IMR-90 (cell line): ENCODE measurements at regions not wholly inside any gene's neighbourhood (a gene's known extent, or its start where the extent isn't known, plus 50 kb on each side); places are given as distances from the start of the nearest gene placed in this dataset.

Experiments used
- BHLHE40 ChIP-seq: fragments of 150-350 bp; IDR thresholded peaks from 2 replicates; pipeline ENCODE4 v1.6.1; 2016; ENCODE audit warnings: mild to moderate bottlenecking, low read depth, low read length
- CEBPB ChIP-seq: IDR thresholded peaks from 2 replicates; pipeline ENCODE4 v1.6.1; 2012; ENCODE audit warnings: low read depth, low read length, improper control_type of control experiment
- CHD1 ChIP-seq: IDR thresholded peaks from 2 replicates; pipeline ENCODE4 v1.6.1; 2012; ENCODE audit warnings: low read depth, low read length, improper control_type of control experiment
- FOS ChIP-seq: fragments of 150-350 bp; IDR thresholded peaks from 2 replicates; pipeline ENCODE4 v1.6.1; 2016; ENCODE audit warnings: low read depth, low read length
- MAZ ChIP-seq: IDR thresholded peaks from 2 replicates; pipeline ENCODE4 v1.6.1; 2012; ENCODE audit warnings: low read depth, mild to moderate bottlenecking, low read length, improper control_type of control experiment, moderate library complexity, borderline replicate concordance
- MXI1 ChIP-seq: IDR thresholded peaks from 2 replicates; pipeline ENCODE4 v1.6.1; 2012; ENCODE audit warnings: low read depth, mild to moderate bottlenecking, low read length, moderate library complexity, borderline replicate concordance
- NFE2L2 ChIP-seq: fragments of 150-350 bp; IDR thresholded peaks from 2 replicates; pipeline ENCODE4 v1.6.1; 2016; ENCODE audit warnings: low read depth, mild to moderate bottlenecking, low read length
- POLR2A ChIP-seq: IDR thresholded peaks from 2 replicates; pipeline ENCODE4 v1.6.1; 2012; ENCODE audit warnings: mild to moderate bottlenecking, low read depth, low read length
- RAD21 ChIP-seq: IDR thresholded peaks from 2 replicates; pipeline ENCODE4 v1.6.1; 2012; ENCODE audit warnings: low read length, improper control_type of control experiment
- RFX5 ChIP-seq: IDR thresholded peaks from 2 replicates; pipeline ENCODE4 v1.8.0; 2012; ENCODE audit warnings: low read depth, mild to moderate bottlenecking, low read length, moderate library complexity
- SMC3 ChIP-seq: fragments of 150-350 bp; IDR thresholded peaks from 2 replicates; pipeline ENCODE4 v1.6.1; 2016; ENCODE audit warnings: low read depth, mild to moderate bottlenecking, antibody characterized with exemption, low read length, moderate library complexity
- USF2 ChIP-seq: fragments of 150-350 bp; IDR thresholded peaks from 2 replicates; pipeline ENCODE4 v1.6.1; 2017; ENCODE audit warnings: mild to moderate bottlenecking, antibody characterized with exemption, low read length, low read depth
- TF ChIP-seq, protein P1 (sequence below): conservative IDR thresholded peaks from 2 replicates; pipeline ENCODE4 v1.5.1; 2012; ENCODE audit warnings: mild to moderate bottlenecking, low read depth, low read length, improper control_type of control experiment
- TF ChIP-seq, protein P2 (sequence below): fragments of 150-350 bp; IDR thresholded peaks from 2 replicates; pipeline ENCODE4 v1.6.1; 2016; ENCODE audit warnings: low read depth, mild to moderate bottlenecking, low read length, moderate library complexity, borderline replicate concordance

- TF ChIP-seq, protein P1, sequence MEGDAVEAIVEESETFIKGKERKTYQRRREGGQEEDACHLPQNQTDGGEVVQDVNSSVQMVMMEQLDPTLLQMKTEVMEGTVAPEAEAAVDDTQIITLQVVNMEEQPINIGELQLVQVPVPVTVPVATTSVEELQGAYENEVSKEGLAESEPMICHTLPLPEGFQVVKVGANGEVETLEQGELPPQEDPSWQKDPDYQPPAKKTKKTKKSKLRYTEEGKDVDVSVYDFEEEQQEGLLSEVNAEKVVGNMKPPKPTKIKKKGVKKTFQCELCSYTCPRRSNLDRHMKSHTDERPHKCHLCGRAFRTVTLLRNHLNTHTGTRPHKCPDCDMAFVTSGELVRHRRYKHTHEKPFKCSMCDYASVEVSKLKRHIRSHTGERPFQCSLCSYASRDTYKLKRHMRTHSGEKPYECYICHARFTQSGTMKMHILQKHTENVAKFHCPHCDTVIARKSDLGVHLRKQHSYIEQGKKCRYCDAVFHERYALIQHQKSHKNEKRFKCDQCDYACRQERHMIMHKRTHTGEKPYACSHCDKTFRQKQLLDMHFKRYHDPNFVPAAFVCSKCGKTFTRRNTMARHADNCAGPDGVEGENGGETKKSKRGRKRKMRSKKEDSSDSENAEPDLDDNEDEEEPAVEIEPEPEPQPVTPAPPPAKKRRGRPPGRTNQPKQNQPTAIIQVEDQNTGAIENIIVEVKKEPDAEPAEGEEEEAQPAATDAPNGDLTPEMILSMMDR: no peak
- TF ChIP-seq CEBPB: peak; percentile 38
- TF ChIP-seq POLR2A: no peak
- no peak for TF ChIP-seq MXI1
- no peak for TF ChIP-seq NFE2L2
- no peak for TF ChIP-seq USF2
- no peak for TF ChIP-seq FOS
- no peak for TF ChIP-seq RAD21
- TF ChIP-seq BHLHE40: no peak
- TF ChIP-seq RFX5: no peak
- no peak for TF ChIP-seq CHD1
- TF ChIP-seq, protein P2, sequence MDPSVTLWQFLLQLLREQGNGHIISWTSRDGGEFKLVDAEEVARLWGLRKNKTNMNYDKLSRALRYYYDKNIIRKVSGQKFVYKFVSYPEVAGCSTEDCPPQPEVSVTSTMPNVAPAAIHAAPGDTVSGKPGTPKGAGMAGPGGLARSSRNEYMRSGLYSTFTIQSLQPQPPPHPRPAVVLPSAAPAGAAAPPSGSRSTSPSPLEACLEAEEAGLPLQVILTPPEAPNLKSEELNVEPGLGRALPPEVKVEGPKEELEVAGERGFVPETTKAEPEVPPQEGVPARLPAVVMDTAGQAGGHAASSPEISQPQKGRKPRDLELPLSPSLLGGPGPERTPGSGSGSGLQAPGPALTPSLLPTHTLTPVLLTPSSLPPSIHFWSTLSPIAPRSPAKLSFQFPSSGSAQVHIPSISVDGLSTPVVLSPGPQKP: no peak
- no peak for TF ChIP-seq MAZ
- no peak for TF ChIP-seq SMC3
Measured at GRCh38 chr20:48440916-48441315, 386.9 kb downstream of the PREX1 start.
